ENCODE measurements at regions not wholly inside any gene's neighbourhood (a gene's known extent, or its start where the extent isn't known, plus 50 kb on each side); places are given as distances from the start of the nearest gene placed in this dataset.

DNA sequence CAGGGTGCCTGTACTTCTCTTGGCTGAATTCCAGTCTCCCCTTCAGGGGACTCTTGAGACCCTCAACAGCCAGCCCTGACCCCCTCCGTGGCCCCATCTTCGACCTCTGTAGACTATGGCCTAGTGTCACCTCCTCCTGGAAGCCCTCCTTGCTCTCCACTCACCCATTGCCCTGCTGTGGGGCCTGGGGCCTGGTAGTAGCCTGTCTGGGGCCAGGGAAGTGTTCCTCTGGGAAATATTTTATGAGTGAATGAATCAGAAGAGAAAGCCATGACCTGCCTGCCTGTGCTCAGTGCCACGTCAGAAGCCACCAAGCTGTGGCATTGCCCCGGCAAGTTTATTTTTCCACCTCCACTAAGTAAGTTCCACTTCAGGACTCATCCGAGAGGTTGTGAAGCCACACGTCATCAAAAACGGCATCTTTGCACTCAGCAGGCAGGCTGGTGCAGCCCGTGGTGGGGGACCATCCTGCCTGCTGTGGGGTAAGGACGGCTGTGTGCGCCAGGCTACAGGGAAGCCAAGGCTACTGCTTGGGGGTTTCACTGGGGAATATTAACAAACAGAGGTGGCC is 59.6 kb upstream of the PPARA start:
- no peak for DNase-seq (ENCODE audit: low read depth)

DNA sequence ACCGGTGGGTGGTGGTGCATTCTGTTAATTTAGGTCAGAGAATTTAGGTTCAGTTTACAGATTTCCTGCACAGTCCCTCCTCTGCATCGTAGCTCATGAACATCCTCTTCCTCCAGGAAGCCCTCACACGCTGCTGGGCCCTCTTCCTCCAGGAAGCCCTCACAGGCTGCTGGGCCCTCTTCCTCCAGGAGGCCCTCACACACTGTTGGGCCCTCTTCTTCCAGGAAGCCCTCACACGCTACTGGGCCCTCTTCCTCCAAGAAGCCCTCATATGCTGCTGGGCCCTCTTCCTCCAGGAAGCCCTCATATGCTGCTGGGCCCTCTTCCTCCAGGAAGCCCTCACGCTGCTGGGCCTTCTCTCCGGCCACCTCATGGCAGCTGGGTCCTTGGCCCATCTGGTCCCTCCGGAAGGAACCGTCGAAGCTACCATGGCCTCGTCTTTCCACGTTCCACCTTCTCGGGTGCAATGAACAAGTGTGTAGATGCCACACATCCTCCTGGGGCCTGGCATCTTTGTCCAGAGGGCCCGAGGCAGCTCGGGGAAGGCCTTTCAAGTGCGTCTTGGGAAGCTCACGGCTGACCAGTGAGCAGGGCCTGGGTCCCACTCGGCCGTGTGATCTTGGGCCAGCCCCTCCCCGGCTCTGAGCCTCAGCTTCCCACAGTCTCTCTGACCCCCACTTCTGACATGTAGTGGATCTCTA is 58.9 kb upstream of the PPARA start:
- no peak for DNase-seq (ENCODE audit: low read depth)

DNA sequence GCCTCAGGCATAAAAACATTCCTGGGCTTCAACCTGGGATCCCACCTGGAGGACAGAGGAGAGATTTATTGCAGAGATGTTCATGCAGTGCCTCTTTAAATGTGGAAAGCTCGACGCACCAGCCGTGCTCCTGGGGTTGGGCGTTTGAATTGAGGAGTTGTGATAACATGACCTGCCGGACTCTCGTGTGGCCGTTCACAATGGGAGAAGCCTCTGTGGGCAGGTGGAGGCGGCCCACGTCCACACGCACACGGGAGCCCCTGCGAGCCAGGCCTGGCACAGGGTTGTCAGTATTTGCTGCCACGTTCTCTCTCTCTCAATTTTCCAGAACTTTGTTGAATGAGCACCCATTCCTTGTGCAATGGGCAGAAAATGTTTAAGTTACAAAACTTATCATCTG is 58.3 kb upstream of the PPARA start:
- DNase-seq (ENCODE audit: low read depth), result no peak

DNA sequence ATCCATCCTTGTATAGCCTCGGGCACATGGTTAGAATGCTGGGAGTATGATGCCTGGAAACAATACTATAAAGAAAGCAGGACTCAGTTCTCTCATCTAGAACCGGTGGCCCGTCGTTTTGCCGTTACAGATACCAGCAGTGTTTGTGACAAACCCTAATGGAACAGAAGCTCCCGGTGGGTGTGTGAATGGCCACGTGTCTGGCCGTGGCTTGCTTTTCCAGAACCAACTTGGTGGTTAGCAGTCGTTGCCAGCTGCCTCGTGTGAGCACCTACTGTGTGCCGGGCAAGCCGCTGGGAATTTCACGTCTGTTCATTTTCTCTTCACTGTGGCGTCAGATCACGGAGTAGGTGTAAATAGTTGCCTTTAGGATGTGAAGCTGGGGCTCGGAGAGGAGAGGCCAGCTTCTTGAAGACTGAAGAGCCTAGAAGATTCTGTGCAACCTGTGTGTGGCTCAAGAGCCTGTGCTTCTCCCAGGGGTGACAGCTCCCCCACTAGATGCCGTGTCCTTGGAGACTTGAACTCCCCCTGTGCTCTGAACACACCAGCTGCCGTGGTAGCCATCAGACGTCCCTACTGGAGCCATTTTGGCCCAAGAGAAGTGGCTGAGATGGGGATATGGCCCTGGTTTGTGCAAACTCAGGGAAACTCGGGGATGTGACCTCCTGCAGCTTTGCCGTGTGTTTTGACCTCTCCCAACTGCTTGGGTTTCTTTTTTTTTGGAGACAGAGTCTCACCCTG is 57.5 kb upstream of the PPARA start:
- DNase-seq (ENCODE audit: low read depth), result no peak

DNA sequence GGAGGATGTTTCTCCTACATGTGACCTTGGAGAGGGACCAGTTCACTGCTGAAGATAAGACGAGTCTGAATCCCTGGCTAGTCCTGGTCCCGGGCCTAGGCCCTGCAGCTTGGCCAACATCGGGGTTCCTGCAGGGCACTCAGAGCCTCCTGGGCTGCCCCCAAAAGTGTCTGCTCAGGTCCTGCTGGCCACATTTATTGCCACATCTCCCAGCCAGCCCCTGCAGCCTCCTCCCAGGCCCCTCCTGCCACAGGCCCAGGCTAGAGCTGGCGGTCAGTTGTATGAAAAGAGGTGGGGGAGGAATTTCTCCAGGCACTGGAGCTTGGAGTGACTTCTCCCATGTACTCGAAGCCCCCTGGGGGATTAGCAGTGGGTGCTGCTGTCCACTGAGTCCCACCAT is 56.5 kb upstream of the PPARA start:
- DNase-seq (ENCODE audit: low read depth), result no peak

DNA sequence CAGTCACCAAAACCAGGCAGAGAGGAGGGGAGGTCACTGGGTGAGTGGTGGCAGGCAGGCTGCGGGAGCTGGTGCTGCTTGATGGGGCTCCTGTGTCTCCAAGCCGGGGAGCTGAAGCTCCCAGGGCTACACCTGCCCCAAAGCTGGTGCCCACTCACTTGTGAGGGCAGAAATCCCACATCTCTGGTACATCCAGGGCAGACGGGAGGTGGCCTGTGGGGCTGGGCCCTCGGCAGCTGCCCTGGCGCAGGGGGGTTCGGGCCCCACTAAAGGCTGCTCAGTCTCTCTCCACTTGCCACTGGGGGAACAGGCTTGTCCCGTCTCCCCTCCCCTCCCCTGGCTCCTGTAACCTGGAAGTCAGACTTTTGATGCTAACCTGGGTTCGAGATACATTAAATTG is 55.6 kb upstream of the PPARA start:
- no peak for DNase-seq (ENCODE audit: low read depth)

DNA sequence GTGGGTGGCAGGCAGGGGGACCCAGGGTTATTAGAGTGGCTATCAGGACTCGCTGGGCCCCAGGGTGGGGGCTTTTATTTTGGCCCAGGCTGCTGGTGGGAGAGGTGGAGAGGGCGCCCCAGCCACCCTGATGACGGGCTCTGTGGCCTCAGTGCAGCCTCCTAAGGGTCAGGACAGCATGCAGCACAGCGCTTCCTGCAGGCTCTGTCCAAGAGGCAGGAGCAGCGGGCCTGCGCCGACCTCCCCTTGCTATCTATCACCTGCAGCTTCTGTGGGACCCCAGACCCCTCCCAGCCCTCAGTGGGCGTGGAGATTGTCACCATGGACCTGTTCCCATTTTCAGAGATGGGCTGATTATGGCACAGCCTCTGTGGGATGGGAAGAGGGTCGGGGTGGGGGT is 54.3 kb upstream of the PPARA start:
- DNase-seq (ENCODE audit: low read depth), result no peak

DNA sequence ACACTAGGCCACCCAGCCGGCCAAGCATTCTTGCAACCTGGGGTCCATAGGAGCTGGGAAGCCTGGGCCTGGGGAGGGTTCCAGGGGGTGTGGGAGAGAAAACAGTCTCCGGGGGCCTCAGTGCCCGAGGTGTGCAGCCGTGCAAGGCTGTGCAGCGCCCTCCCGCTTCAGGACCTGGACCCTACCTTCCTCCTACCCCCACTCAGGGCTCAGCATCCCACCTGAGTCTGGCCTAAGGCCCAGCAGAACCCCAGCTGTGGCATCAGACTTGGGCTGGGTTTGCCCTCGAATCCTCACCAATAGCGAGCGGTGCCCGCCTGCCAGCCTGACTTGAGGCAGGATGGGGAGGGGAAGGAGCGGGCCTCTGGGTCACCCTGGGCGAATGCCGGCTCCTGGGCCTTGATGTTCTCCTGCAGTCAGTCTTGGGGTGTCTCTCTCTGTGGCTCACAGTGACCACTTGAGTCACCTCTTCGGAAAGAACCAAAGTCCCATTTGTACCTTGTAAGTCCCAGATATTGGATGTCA is 53.6 kb upstream of the PPARA start:
- DNase-seq (ENCODE audit: low read depth), result no peak

DNA sequence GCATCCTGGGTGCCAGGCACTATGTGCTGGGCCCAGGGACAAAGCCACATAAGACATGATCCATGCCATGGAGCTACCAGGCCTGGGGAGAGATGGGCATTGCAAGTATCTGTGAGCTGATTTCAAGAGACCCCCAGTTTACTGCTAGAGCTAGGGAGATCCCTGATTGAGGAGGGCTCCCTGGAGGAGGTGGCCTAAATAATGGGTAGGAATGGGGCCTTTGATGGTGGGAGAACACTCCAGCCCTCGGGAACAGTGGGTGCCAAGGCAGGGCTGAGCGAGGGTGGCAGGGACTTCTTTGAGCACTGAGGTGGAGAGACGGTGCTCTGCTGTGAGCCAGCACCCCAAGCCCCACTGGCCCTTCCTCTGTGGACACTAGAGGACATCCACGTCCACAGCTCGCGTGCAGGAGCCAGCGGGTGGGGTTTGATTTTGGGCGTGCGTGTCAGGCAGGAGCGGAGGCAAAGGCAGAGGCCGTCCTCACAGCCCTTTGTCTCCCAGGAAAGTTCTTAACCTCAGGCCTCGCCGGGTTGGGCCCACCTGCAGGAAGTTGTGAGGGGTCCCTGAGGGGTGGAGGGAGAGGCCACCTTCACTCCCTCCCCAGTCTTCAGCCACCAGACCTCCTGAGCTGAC is 52.9 kb upstream of the PPARA start:
- no peak for DNase-seq (ENCODE audit: low read depth)

DNA sequence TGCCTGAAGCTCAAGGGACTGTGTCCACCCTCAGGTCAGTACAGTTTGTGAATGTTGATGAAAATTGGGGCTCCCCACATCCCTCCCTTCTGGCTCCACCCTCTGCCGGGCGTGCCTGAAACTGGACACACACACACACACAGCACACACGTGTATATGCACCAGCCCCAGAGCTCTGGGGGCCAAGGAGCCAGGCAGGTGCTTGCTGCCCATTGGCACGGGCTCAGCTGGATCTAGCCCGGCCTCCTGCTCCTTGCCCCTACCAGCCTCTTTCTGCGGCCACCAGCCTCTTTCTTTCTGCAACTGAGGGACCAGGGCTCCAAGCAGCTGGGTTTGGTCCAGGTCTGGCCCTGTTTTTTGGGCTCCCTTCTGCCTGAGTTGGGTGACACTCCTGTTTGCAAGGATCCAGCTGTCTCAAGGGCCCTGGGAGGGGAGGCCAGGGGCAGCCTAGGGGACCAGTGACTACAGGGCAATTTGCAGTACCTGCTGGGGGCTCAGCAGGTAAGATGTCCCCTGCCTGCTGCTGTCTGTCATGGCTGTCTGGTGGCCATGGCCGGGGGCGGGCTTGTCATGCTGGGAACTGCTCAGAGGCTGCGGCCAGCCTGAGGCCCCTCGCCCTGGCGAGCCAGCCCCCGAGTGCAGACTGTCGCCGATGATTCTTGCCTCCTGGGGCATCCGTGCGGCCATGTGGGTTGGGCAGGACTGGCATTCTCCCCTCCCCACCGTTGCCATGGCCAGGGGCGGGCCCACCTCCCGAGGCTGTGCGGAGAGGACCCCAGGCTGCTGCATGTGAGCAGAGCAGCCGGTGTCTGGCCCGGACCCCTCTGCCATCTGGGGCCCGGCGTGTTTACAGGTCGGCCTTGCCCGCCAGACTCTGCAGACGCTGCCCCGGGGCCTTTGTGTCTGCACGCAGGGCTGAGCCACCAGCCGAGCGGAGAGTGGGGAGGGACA is 51.5 kb upstream of the PPARA start:
- no peak for DNase-seq (ENCODE audit: low read depth)

DNA sequence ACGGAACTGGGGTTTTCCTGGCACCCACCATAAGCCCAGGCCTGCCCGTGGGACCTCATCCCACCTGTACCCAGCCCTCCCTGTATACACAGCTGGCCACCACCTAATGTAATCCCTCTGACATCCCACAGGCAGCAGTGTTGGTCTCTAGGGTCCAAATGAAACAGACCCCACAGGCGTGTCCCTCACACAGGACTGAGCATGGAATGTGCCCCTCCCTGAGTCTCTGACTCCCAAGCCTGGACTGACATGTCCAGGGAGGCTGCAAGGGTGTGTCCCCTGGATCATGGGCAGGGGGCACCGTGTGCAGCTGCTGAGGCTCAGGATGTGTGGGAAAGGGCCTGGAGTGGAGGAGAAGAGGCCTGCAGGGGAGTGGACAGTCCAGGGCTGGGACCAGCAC is 50.6 kb upstream of the PPARA start:
- DNase-seq (ENCODE audit: low read depth), result no peak

DNA sequence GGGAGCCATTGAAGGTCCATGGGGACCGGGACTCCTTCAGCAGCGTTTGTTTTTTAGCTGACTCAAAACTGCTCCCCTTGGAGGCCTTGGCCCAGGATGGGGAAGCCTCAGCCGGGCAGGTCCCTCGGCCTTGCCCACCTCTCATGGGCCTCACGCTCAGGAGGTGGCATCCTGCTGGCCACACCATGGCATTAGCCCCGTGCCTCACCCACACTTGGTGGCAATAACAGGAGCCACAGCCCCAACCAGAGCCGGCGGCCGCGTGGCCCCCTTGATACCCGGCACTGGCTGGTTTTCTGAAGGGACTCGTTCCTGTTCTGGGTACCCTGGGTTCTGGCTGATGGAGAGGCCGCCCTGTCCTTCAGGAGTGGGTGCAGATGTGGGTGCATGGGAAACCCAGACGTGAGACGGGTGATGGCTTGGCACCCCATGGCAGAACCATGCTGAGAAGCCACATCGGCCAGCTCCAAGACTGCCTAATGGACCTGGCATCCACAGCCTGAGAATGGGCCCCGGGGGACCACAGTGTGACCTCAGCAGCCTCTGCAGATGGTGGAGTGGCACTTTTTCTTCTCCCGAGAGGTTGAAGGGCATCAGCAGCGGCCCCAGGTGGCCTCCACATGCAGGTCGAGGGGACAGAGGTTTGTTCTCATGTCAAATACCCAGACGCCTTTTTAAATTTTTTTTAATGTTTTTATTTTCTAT is 49.8 kb upstream of the PPARA start:
- DNase-seq (ENCODE audit: low read depth), result no peak

Measured in activated T-helper 9 cell treated with anti-CD3 and anti-CD28 coated beads, Interleukin-2, amount 50 U/mL, for 16 hours (primary cell).